ENCODE measurements at regions not wholly inside any gene's neighbourhood (a gene's known extent, or its start where the extent isn't known, plus 50 kb on each side); places are given as distances from the start of the nearest gene placed in this dataset.

DNA sequence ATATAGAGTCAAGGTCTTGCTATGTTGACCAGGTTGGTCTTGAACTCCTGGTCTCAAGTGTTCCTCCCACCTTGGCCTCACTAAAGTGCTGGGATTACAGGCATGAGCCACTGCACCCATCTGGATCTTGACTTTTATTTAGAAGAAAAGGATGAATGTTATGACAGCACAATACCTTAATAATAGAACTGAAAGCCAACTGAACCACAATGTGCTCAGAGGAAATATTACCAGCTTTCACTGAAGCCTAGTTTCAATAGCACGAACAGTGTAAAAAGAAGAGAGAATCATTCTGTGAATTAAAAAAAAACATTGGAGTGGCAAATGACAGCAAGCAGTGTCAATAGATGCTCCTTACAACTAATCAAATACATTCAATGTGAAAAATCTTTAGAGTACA is 239.2 kb upstream of the RMST start:
- H3K4me1 ChIP-seq (ENCODE audit: control insufficient read depth in 1 of 2, insufficient read depth in 2 of 2, low read length in 2 of 2), result no peaks in the 10 kb centered on the region
- no peak overlapping the region for H3K9ac ChIP-seq (ENCODE audit: low read length)
- H4K20me1 ChIP-seq (ENCODE audit: insufficient read depth), result no peaks in the 10 kb centered on the region
- POLR2A ChIA-PET, result no interaction called here
- CTCF ChIA-PET, result no interaction called here
- no peak overlapping the region for H3K4me3 ChIP-seq (replicated peaks in 1 of 2; ENCODE audit: low read depth in 1 of 2, low read length in 2 of 2)
- H3K27ac ChIP-seq (ENCODE audit: low read depth, low read length), result no peak overlapping the region
- no TSS peak for BruUV-seq (replicated peaks)
- TF ChIP-seq REST (IDR thresholded peaks at IDR 0.05; ENCODE audit: low read depth) (no peak), JUND (IDR thresholded peaks at IDR 0.05) (no peak), POLR2A (IDR thresholded peaks at IDR 0.05; ENCODE audit: borderline replicate concordance, extremely low read depth, insufficient read depth, insufficient read length) (no peak), ELF1 (IDR thresholded peaks at IDR 0.05; ENCODE audit: borderline replicate concordance, low read depth) (no peak), CEBPB (IDR thresholded peaks at IDR 0.05; ENCODE audit: low read depth) (no peak), ATF3 (IDR thresholded peaks at IDR 0.05) (no peak), ZFX (IDR thresholded peaks at IDR 0.05) (no peak), POLR2AphosphoS5 (IDR thresholded peaks at IDR 0.05; ENCODE audit: low read depth, low read length) (no peak)
- intact Hi-C loops (cut with micrococcal nuclease), result no loop called here
- no peak overlapping the region for H2AFZ ChIP-seq (ENCODE audit: low read depth, low read length, poor library complexity, severe bottlenecking)
- DNase-seq (ENCODE audit: low read depth, low spot score) (no peak), ATAC-seq (no peak)
- H3K36me3 ChIP-seq (ENCODE audit: control insufficient read depth in 1 of 2, insufficient read depth in 2 of 2, low read length in 2 of 2), result no peaks in the 10 kb centered on the region
- no peaks in the 10 kb centered on the region for H3K9me3 ChIP-seq (ENCODE audit: control insufficient read depth in 1 of 2, insufficient read depth in 1 of 2, low read depth in 1 of 2, low read length in 2 of 2)
- H3K79me2 ChIP-seq (ENCODE audit: insufficient read depth, low read length), result no peaks in the 10 kb centered on the region
- H3K9me2 ChIP-seq (ENCODE audit: insufficient read depth), result no peaks in the 10 kb centered on the region
- no peaks in the 10 kb centered on the region; the same call in 1 of the 2 replicates for H3K27me3 ChIP-seq (ENCODE audit: insufficient read depth, low read length)
- no peak overlapping the region for H3K4me2 ChIP-seq (ENCODE audit: low read length)
- RAD21 ChIA-PET (ENCODE audit: low non-redundant PET in 1 of 2, low total read pairs in 2 of 2, uncharacterized antibody in 2 of 2, unreplicated experiment in 2 of 2), result no interaction called here

DNA sequence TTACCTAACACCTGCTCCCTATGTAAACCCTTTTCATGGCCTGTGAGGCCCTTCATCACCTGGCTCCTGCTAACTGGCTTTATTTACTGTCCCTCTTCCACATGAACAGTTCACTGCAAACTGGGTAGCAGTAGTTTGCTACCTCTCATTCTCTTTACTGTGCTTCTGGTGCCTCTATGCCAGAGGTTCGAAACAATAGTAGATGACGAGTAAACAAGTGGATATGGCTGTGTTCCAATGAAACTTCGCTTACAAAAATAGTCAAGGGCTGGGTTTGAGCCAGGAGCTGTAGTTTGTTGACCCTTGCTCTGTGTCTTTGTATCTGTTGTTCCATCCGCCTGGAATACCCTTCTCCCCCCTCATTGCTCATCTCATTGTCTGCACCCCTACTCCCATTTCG is 233.6 kb upstream of the RMST start:
- Histone ChIP-seq H2AFZ (ENCODE audit: low read depth, low read length, poor library complexity, severe bottlenecking) (no peak overlapping the region), H3K4me1 (ENCODE audit: control insufficient read depth in 1 of 2, insufficient read depth in 2 of 2, low read length in 2 of 2) (no peaks in the 10 kb centered on the region), H3K36me3 (ENCODE audit: control insufficient read depth in 1 of 2, insufficient read depth in 2 of 2, low read length in 2 of 2) (no peaks in the 10 kb centered on the region), H3K9me3 (ENCODE audit: control insufficient read depth in 1 of 2, insufficient read depth in 1 of 2, low read depth in 1 of 2, low read length in 2 of 2) (no peaks in the 10 kb centered on the region), H3K79me2 (ENCODE audit: insufficient read depth, low read length) (no peaks in the 10 kb centered on the region), H3K4me3 (replicated peaks in 1 of 2; ENCODE audit: low read depth in 1 of 2, low read length in 2 of 2) (no peak overlapping the region), H3K27me3 (ENCODE audit: insufficient read depth, low read length) (0 out of 2 replicates have a peak, but pooled peaks cover 4% of the 10 kb centered on the region), H3K9ac (ENCODE audit: low read length) (no peak overlapping the region), H4K20me1 (ENCODE audit: insufficient read depth) (no peaks in the 10 kb centered on the region), H3K27ac (ENCODE audit: low read depth, low read length) (no peak overlapping the region), H3K9me2 (ENCODE audit: insufficient read depth) (no peaks in the 10 kb centered on the region), H3K4me2 (ENCODE audit: low read length) (no peak overlapping the region)
- no peak for TF ChIP-seq YY1 (IDR thresholded peaks at IDR 0.05; ENCODE audit: extremely low read depth, insufficient replicate concordance, low read depth, low read length)
- no peak for TF ChIP-seq ZFX (IDR thresholded peaks at IDR 0.05)
- no peak for TF ChIP-seq ATF3 (IDR thresholded peaks at IDR 0.05)
- no peak for ATAC-seq
- CTCF ChIA-PET, result no interaction called here
- RAD21 ChIA-PET (ENCODE audit: low non-redundant PET in 1 of 2, low total read pairs in 2 of 2, uncharacterized antibody in 2 of 2, unreplicated experiment in 2 of 2), result no interaction called here
- no TSS peak for BruUV-seq (replicated peaks)
- intact Hi-C loops (cut with micrococcal nuclease), result no loop called here
- DNase-seq (ENCODE audit: low read depth, low spot score), result no peak
- POLR2A ChIA-PET, result no interaction called here

Data from HCT116 (cell line).